ENCODE measurements at regions not wholly inside any gene's neighbourhood (a gene's known extent, or its start where the extent isn't known, plus 50 kb on each side); places are given as distances from the start of the nearest gene placed in this dataset.

DNA sequence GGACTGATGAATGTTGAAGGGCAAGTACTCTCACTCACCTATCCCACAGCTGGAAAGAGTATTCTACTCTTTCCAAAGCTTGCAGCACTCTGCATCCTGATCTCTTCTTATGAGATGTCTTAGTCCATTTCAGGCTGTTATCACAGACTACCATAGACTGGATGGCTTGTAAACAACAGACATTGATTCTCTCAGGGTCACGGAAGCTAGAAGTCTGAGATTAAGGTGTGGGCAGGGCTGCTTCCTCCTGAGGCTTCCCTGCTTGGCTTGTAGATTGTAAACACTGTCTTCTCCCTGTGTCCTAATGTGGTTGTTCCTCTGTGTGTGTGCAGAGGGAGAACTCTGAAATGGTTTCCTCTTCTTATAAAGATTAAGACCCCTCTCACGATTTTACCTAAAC lies 131.2 kb downstream of the MXRA5 start:
- Histone ChIP-seq H3K4me1 (ENCODE audit: control insufficient read depth in 4 of 4, insufficient read depth in 4 of 4, low read length in 3 of 4) (no peaks in the 10 kb centered on the region), H3K9ac (ENCODE audit: low read depth in 1 of 2, low read length in 2 of 2) (no peak overlapping the region), H3K36me3 (ENCODE audit: control insufficient read depth in 4 of 4, insufficient read depth in 3 of 4, low read depth in 1 of 4, low read length in 3 of 4) (no peaks in the 10 kb centered on the region), H3K27ac (ENCODE audit: low read depth in 1 of 2, low read length in 2 of 2) (no peak overlapping the region), H3K27me3 (ENCODE audit: control insufficient read depth in 4 of 4, insufficient read depth in 4 of 4, low read length in 3 of 4) (no peaks in the 10 kb centered on the region), H3K4me3 (ENCODE audit: low read depth in 1 of 3, low read length in 3 of 3) (no peak overlapping the region), H3K9me3 (ENCODE audit: control insufficient read depth in 4 of 4, low read length in 3 of 4) (no peaks in the 10 kb centered on the region)
- no peak for DNase-seq (ENCODE audit: low spot score)
- TF ChIP-seq NR2F2 (IDR thresholded peaks at IDR 0.05) (no peak), EGR1 (IDR thresholded peaks at IDR 0.05; ENCODE audit: low read depth in 2 of 2) (no peak), RAD21 (IDR thresholded peaks at IDR 0.05) (no peak), FOXA1 (IDR thresholded peaks at IDR 0.05) (no peak), RXRA (IDR thresholded peaks at IDR 0.05) (no peak), HNF4A (conservative IDR thresholded peaks at IDR 0.05) (no peak), SP1 (IDR thresholded peaks at IDR 0.05) (no peak), HNF4G (IDR thresholded peaks at IDR 0.05) (no peak), FOXA2 (IDR thresholded peaks at IDR 0.05) (no peak)
- TF ChIP-seq, protein P1, sequence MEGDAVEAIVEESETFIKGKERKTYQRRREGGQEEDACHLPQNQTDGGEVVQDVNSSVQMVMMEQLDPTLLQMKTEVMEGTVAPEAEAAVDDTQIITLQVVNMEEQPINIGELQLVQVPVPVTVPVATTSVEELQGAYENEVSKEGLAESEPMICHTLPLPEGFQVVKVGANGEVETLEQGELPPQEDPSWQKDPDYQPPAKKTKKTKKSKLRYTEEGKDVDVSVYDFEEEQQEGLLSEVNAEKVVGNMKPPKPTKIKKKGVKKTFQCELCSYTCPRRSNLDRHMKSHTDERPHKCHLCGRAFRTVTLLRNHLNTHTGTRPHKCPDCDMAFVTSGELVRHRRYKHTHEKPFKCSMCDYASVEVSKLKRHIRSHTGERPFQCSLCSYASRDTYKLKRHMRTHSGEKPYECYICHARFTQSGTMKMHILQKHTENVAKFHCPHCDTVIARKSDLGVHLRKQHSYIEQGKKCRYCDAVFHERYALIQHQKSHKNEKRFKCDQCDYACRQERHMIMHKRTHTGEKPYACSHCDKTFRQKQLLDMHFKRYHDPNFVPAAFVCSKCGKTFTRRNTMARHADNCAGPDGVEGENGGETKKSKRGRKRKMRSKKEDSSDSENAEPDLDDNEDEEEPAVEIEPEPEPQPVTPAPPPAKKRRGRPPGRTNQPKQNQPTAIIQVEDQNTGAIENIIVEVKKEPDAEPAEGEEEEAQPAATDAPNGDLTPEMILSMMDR (IDR thresholded peaks at IDR 0.05; ENCODE audit: low read depth, low read length, missing input control): no peak
- TF ChIP-seq, protein P2, sequence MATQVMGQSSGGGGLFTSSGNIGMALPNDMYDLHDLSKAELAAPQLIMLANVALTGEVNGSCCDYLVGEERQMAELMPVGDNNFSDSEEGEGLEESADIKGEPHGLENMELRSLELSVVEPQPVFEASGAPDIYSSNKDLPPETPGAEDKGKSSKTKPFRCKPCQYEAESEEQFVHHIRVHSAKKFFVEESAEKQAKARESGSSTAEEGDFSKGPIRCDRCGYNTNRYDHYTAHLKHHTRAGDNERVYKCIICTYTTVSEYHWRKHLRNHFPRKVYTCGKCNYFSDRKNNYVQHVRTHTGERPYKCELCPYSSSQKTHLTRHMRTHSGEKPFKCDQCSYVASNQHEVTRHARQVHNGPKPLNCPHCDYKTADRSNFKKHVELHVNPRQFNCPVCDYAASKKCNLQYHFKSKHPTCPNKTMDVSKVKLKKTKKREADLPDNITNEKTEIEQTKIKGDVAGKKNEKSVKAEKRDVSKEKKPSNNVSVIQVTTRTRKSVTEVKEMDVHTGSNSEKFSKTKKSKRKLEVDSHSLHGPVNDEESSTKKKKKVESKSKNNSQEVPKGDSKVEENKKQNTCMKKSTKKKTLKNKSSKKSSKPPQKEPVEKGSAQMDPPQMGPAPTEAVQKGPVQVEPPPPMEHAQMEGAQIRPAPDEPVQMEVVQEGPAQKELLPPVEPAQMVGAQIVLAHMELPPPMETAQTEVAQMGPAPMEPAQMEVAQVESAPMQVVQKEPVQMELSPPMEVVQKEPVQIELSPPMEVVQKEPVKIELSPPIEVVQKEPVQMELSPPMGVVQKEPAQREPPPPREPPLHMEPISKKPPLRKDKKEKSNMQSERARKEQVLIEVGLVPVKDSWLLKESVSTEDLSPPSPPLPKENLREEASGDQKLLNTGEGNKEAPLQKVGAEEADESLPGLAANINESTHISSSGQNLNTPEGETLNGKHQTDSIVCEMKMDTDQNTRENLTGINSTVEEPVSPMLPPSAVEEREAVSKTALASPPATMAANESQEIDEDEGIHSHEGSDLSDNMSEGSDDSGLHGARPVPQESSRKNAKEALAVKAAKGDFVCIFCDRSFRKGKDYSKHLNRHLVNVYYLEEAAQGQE (IDR thresholded peaks at IDR 0.05): no peak
- WGBS: 25% methylated on average over 2 of the region's 2 CpGs

DNA sequence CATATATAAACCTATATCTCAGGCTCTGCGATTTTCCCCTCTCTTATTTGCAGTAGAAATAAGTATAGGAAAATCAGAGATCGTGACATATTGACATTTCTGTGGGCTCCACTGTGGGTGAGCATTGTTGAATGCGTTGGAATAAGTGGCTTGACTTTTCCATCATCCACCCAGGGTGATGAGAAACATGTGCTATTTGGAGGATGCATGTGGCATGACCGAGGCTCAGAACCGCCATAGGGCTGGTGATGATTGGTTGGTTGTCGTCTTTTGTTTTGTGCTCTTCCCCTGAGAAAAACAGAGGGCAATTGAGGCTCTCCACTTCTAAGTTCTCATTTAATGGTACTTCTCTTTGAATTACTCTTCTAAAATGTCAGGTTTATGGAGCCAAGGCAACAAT lies 140.1 kb downstream of the MXRA5 start:
- no peaks in the 10 kb centered on the region for H3K4me1 ChIP-seq (ENCODE audit: control insufficient read depth in 4 of 4, insufficient read depth in 4 of 4, low read length in 3 of 4)
- no peak overlapping the region for H3K9ac ChIP-seq (ENCODE audit: low read depth in 1 of 2, low read length in 2 of 2)
- no peak overlapping the region for H3K27ac ChIP-seq (ENCODE audit: low read depth in 1 of 2, low read length in 2 of 2)
- no peaks in the 10 kb centered on the region for H3K27me3 ChIP-seq (ENCODE audit: control insufficient read depth in 4 of 4, insufficient read depth in 4 of 4, low read length in 3 of 4)
- H3K4me3 ChIP-seq (ENCODE audit: low read depth in 1 of 3, low read length in 3 of 3): no peak overlapping the region
- no peak for DNase-seq (ENCODE audit: low spot score)
- no peaks in the 10 kb centered on the region for H3K9me3 ChIP-seq (ENCODE audit: control insufficient read depth in 4 of 4, low read length in 3 of 4)
- TF ChIP-seq NR2F2 (IDR thresholded peaks at IDR 0.05) (no peak), HNF4A (conservative IDR thresholded peaks at IDR 0.05) (no peak), YY1 (IDR thresholded peaks at IDR 0.05) (no peak), GABPA (IDR thresholded peaks at IDR 0.05 in 1 of 2, conservative IDR thresholded peaks at IDR 0.05 in 1 of 2) (no peak), HNF4G (IDR thresholded peaks at IDR 0.05) (no peak), TAF1 (conservative IDR thresholded peaks at IDR 0.05) (no peak), RXRA (IDR thresholded peaks at IDR 0.05) (no peak), JUND (IDR thresholded peaks at IDR 0.05) (no peak), EGR1 (IDR thresholded peaks at IDR 0.05; ENCODE audit: low read depth in 2 of 2) (no peak), FOXA2 (IDR thresholded peaks at IDR 0.05) (no peak), SP1 (IDR thresholded peaks at IDR 0.05) (no peak), RAD21 (IDR thresholded peaks at IDR 0.05) (no peak), FOXA1 (IDR thresholded peaks at IDR 0.05) (no peak)
- TF ChIP-seq, protein P3, sequence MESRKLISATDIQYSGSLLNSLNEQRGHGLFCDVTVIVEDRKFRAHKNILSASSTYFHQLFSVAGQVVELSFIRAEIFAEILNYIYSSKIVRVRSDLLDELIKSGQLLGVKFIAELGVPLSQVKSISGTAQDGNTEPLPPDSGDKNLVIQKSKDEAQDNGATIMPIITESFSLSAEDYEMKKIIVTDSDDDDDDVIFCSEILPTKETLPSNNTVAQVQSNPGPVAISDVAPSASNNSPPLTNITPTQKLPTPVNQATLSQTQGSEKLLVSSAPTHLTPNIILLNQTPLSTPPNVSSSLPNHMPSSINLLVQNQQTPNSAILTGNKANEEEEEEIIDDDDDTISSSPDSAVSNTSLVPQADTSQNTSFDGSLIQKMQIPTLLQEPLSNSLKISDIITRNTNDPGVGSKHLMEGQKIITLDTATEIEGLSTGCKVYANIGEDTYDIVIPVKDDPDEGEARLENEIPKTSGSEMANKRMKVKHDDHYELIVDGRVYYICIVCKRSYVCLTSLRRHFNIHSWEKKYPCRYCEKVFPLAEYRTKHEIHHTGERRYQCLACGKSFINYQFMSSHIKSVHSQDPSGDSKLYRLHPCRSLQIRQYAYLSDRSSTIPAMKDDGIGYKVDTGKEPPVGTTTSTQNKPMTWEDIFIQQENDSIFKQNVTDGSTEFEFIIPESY (IDR thresholded peaks at IDR 0.05): no peak
- TF ChIP-seq, protein P4, sequence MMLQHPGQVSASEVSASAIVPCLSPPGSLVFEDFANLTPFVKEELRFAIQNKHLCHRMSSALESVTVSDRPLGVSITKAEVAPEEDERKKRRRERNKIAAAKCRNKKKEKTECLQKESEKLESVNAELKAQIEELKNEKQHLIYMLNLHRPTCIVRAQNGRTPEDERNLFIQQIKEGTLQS (IDR thresholded peaks at IDR 0.05): no peak
- TF ChIP-seq, protein P2 (IDR thresholded peaks at IDR 0.05): no peak
- TF ChIP-seq, protein P5, sequence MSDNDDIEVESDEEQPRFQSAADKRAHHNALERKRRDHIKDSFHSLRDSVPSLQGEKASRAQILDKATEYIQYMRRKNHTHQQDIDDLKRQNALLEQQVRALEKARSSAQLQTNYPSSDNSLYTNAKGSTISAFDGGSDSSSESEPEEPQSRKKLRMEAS (IDR thresholded peaks at IDR 0.05): no peak
- TF ChIP-seq, protein P1 (IDR thresholded peaks at IDR 0.05; ENCODE audit: low read depth, low read length, missing input control): no peak
- 85% methylated on average over 6 of the region's 6 CpGs for WGBS
- no peaks in the 10 kb centered on the region for H3K36me3 ChIP-seq (ENCODE audit: control insufficient read depth in 4 of 4, insufficient read depth in 3 of 4, low read depth in 1 of 4, low read length in 3 of 4)
